ENCODE measurements at regions not wholly inside any gene's neighbourhood (a gene's known extent, or its start where the extent isn't known, plus 50 kb on each side); places are given as distances from the start of the nearest gene placed in this dataset.

GRCh38 chr15:47332481-47332880 lies 384.8 kb upstream of the SEMA6D start (continued):
- TF ChIP-seq HMGA2 (CRISPR knock-in tag; IDR thresholded peaks at IDR 0.05) (no peak), SMAD3 (CRISPR knock-in tag; IDR thresholded peaks at IDR 0.05; ENCODE audit: borderline replicate concordance) (no peak)

GRCh38 chr15:47333734-47334133 lies 383.6 kb upstream of the SEMA6D start:
- Mint-ChIP-seq H3K27ac (no peak overlapping the region), H3K9me3 (no peaks in the 10 kb centered on the region), H3K4me3 (no peak overlapping the region), H3K36me3 (no peaks in the 10 kb centered on the region; the same call in 1 of the 2 replicates), H3K27me3 (ENCODE audit: low read depth) (peaks cover 6% of the 10 kb centered on the region), H3K4me1 (peaks cover 12% of the 10 kb centered on the region)
- POLR2A ChIA-PET: no interaction called here
- ATAC-seq: no peak
- TF ChIP-seq GRHL2 (CRISPR knock-in tag; IDR thresholded peaks at IDR 0.05; ENCODE audit: insufficient replicate concordance, severe bottlenecking): no peak
- TF ChIP-seq ZNF281 (CRISPR knock-in tag; IDR thresholded peaks at IDR 0.05): no peak
- no peak for TF ChIP-seq OVOL2 (CRISPR knock-in tag; IDR thresholded peaks at IDR 0.05; ENCODE audit: borderline replicate concordance)
- no peak for TF ChIP-seq E2F4 (CRISPR knock-in tag; IDR thresholded peaks at IDR 0.05; ENCODE audit: borderline replicate concordance, low read depth)
- TF ChIP-seq CREM (CRISPR knock-in tag; IDR thresholded peaks at IDR 0.05): no peak
- TF ChIP-seq ATF1 (CRISPR knock-in tag; IDR thresholded peaks at IDR 0.05): no peak
- TF ChIP-seq ETV6 (CRISPR knock-in tag; IDR thresholded peaks at IDR 0.05): no peak
- no peak for TF ChIP-seq PRDM15 (CRISPR knock-in tag; IDR thresholded peaks at IDR 0.05)
- TF ChIP-seq E2F5 (CRISPR knock-in tag; IDR thresholded peaks at IDR 0.05): no peak
- no peak for TF ChIP-seq MAX (CRISPR knock-in tag; IDR thresholded peaks at IDR 0.05)
- no peak for TF ChIP-seq JAZF1 (CRISPR knock-in tag; IDR thresholded peaks at IDR 0.05)
- TF ChIP-seq ZNF121 (CRISPR knock-in tag; IDR thresholded peaks at IDR 0.05): no peak
- no peak for TF ChIP-seq FOXJ3 (CRISPR knock-in tag; IDR thresholded peaks at IDR 0.05; ENCODE audit: borderline replicate concordance)
- no peak for TF ChIP-seq ZNF512 (CRISPR knock-in tag; IDR thresholded peaks at IDR 0.05; ENCODE audit: borderline replicate concordance)
- no peak for TF ChIP-seq GTF2I (CRISPR knock-in tag; conservative IDR thresholded peaks at IDR 0.05)
- TF ChIP-seq MYBL2 (CRISPR knock-in tag; IDR thresholded peaks at IDR 0.05): no peak
- no peak for TF ChIP-seq ZNF138 (CRISPR knock-in tag; conservative IDR thresholded peaks at IDR 0.05)
- CTCF ChIA-PET: no interaction called here
- no peak for DNase-seq (ENCODE audit: low spot score)

Measured in WTC11 (cell line).